PFSK-1 (cell line): ENCODE measurements at regions not wholly inside any gene's neighbourhood (a gene's known extent, or its start where the extent isn't known, plus 50 kb on each side); places are given as distances from the start of the nearest gene placed in this dataset.

ENCODE experiments used
- FOXP2 ChIP-seq: optimal IDR thresholded peaks from 2 replicates; pipeline ENCODE3; 2011; ENCODE audit warnings: borderline replicate concordance, control low read depth, inconsistent platforms; ENCODE audit not compliant: insufficient read depth; ENCODE audit errors: extremely low read length, extremely low read depth
- POLR2AphosphoS5 ChIP-seq: IDR thresholded peaks from 2 replicates; pipeline ENCODE4 v1.6.1; 2012; ENCODE audit warnings: low read depth, mild to moderate bottlenecking, control low read depth, low read length, moderate library complexity
- SIN3A ChIP-seq: IDR thresholded peaks from 2 replicates; pipeline ENCODE4 v1.6.1; 2012; ENCODE audit warnings: mild to moderate bottlenecking, low read length, moderate library complexity, borderline replicate concordance; ENCODE audit not compliant: insufficient read depth
- TAF1 ChIP-seq: IDR thresholded peaks from 2 replicates; pipeline ENCODE4 v1.6.1; 2012; ENCODE audit warnings: low read length, control low read depth, borderline replicate concordance; ENCODE audit not compliant: insufficient read depth
- TF ChIP-seq, protein P1 (sequence below), 2 experiments: IDR thresholded peaks; 2 replicates each; pipeline versions ENCODE4 v1.6.1 to v1.8.0; 2011 to 2012; ENCODE audit warnings: low read depth in 2 of 2, low read length in 2 of 2, control low read depth in 1 of 2, inconsistent platforms in 1 of 2, mild to moderate bottlenecking in 1 of 2, moderate library complexity in 1 of 2; ENCODE audit not compliant: insufficient read depth in 1 of 2

DNA sequence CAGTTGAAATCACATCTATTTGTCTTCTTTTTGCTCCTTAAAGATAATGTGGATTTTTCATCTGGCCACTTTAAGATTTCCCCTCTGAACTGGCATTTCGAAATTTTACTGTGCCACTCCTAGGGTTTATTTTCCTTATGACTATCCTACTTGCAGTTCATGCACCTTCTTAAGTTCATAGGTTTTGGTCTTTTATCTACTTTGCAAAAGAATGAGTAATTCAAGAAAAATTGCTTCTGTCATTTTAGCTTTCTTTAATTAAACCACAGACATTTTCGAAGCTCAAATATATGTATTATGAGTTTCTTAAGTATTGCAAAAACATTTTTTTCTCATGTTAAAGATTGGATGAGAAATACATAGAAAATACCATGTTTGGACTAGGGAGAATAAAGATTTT lies 1244.8 kb upstream of the TMPRSS15 start:
- TF ChIP-seq POLR2AphosphoS5, result no peak
- no peak for TF ChIP-seq SIN3A

DNA sequence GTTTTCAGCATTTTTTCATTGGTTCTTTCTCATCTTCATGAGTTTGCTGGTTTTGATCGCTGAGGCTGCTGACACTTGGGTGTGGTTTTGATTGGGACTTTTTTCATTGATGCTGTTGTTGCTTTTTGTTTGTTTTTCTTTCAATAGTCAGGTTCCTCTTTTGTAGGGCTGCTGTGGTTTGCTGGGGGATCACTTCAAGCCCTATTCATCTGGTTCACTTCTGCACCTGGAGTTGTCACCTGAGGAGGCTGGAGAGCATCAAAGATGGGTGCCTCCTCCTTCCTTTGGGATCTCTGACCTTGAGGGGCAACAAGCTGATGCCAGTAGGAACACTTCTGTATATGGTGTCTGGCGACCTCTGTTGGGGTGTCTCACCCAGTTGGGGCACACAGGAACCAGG lies 1279.9 kb upstream of the TMPRSS15 start:
- no peak for TF ChIP-seq POLR2AphosphoS5
- no peak for TF ChIP-seq FOXP2
- no peak for TF ChIP-seq TAF1
- TF ChIP-seq, protein P1, sequence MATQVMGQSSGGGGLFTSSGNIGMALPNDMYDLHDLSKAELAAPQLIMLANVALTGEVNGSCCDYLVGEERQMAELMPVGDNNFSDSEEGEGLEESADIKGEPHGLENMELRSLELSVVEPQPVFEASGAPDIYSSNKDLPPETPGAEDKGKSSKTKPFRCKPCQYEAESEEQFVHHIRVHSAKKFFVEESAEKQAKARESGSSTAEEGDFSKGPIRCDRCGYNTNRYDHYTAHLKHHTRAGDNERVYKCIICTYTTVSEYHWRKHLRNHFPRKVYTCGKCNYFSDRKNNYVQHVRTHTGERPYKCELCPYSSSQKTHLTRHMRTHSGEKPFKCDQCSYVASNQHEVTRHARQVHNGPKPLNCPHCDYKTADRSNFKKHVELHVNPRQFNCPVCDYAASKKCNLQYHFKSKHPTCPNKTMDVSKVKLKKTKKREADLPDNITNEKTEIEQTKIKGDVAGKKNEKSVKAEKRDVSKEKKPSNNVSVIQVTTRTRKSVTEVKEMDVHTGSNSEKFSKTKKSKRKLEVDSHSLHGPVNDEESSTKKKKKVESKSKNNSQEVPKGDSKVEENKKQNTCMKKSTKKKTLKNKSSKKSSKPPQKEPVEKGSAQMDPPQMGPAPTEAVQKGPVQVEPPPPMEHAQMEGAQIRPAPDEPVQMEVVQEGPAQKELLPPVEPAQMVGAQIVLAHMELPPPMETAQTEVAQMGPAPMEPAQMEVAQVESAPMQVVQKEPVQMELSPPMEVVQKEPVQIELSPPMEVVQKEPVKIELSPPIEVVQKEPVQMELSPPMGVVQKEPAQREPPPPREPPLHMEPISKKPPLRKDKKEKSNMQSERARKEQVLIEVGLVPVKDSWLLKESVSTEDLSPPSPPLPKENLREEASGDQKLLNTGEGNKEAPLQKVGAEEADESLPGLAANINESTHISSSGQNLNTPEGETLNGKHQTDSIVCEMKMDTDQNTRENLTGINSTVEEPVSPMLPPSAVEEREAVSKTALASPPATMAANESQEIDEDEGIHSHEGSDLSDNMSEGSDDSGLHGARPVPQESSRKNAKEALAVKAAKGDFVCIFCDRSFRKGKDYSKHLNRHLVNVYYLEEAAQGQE (IDR thresholded peaks at IDR 0.05; ENCODE audit: insufficient read depth in 1 of 2, low read depth in 2 of 2, low read length in 2 of 2), result no peak

DNA sequence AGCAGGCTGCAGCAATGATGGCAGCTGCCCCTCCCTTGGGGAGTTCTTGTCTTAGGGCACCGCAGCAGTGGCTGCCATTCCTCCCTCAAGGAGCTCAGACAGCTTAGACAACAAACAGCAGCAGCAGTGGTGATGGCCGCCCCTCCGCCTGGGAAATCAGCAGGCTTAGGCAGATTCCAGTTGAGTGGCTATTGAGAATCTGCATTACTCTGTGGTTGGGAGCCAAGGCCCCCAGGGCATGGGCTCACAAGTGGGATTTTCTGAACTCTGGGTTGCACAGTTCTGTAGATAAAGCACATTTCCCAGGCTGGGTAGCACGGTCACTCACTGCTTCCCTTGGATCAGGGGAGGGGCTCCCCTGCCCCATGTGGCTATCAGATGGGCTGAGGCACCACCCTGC lies 1280.7 kb upstream of the TMPRSS15 start:
- no peak for TF ChIP-seq FOXP2
- TF ChIP-seq, protein P1 (IDR thresholded peaks at IDR 0.05; ENCODE audit: insufficient read depth in 1 of 2, low read depth in 2 of 2, low read length in 2 of 2), result no peak

DNA sequence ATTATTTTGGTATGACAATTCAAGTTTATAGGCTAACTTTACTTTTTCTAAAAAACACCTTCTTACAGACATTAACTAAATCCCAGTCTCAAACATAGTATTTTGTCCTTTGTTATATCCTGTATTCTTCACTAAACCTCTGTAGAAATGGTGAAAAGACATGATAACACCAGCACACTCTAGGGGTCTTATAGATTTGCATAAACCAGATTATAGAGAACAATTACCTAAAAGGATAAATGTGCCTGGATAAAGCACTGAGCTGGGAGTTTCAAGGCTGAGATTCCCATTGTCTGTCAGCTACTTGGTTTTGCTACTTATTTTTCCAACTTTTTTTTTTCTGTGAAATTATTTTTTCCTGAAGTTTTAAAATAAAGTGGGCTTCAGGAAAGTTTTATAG lies 1288.6 kb upstream of the TMPRSS15 start:
- no peak for TF ChIP-seq POLR2AphosphoS5

DNA sequence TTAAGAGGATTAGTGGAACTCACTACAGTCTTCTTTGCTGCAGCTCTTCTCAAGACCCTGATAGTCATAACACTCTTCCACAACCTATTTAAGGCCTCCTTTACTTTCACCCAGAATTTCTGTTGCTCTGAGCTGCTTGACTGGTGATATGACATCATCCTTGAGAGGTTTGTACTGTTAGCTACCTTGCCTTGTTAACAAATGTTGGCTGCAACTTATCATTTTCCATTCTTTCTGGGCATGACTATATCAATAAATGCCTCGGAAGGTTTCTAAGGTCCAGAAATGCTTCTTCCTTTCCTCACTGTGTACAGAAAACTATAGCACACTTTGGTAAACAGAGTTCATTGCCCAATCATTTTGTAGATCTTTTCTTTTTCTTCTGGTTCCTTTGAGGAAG lies 1292.2 kb upstream of the TMPRSS15 start:
- TF ChIP-seq, protein P1 (IDR thresholded peaks at IDR 0.05; ENCODE audit: insufficient read depth in 1 of 2, low read depth in 2 of 2, low read length in 2 of 2), result no peak
- TF ChIP-seq POLR2AphosphoS5 (no peak), FOXP2 (no peak), SIN3A (no peak), TAF1 (no peak)

DNA sequence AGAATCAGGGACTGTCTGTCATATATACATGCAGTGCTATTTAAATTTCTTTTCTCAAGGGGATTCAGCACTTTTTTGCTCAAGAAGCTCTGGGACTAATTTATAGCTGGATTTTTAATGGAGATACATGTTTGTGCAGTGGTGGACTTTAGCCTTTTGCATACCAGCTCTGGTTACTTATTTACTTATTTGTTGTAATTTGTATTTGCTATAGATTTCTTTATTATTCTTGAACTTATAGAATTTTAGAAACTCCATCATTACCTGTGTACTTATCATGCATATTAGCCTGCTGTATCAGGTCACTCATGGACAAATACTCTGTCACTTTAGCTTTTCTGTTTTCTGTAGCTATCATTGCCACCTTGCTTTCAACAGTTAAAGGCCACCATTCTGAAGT lies 1296.9 kb upstream of the TMPRSS15 start:
- no peak for TF ChIP-seq TAF1
- no peak for TF ChIP-seq POLR2AphosphoS5
- no peak for TF ChIP-seq FOXP2
- TF ChIP-seq SIN3A, result no peak
- TF ChIP-seq, protein P1 (IDR thresholded peaks at IDR 0.05; ENCODE audit: insufficient read depth in 1 of 2, low read depth in 2 of 2, low read length in 2 of 2), result no peak

DNA sequence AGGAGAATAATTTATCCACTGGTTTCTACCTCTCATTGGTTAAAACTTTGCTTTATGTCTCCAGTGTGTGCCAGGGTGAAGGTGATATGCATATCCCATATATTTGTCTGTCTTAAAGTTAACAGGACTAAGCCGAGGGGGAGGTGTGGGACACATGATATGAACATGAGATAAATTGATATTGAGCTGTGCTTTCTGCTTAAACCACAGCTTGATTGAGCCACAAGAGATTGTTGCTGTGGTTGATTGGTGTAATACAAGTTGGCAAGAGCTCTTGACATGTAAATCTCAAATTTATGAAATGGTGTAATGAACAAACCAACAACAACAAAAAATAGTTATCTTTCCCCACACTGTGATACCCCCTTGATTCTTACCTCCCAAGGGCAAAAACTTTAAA lies 1295.5 kb upstream of the NCAM2 start:
- no peak for TF ChIP-seq SIN3A
- no peak for TF ChIP-seq POLR2AphosphoS5
- no peak for TF ChIP-seq FOXP2
- TF ChIP-seq TAF1, result no peak
- TF ChIP-seq, protein P1 (IDR thresholded peaks at IDR 0.05; ENCODE audit: insufficient read depth in 1 of 2, low read depth in 2 of 2, low read length in 2 of 2), result no peak
